SK-N-SH treated with all-trans-retinoic acid at 6 μM for 48 hours (cell line): ENCODE measurements at regions not wholly inside any gene's neighbourhood (a gene's known extent, or its start where the extent isn't known, plus 50 kb on each side); places are given as distances from the start of the nearest gene placed in this dataset.

Source experiments
- CSDC2 ChIP-seq: fragments of 250-450 bp; sonication (Bioruptor Pico); IDR thresholded peaks from 2 replicates; pipeline ENCODE4 v1.5.0; 2020; ENCODE audit warnings: mild to moderate bottlenecking, moderate library complexity
- PATZ1 ChIP-seq: fragments of 250-450 bp; sonication (Bioruptor Pico); IDR thresholded peaks from 2 replicates; pipeline ENCODE4 v1.8.0; 2020; ENCODE audit warnings: mild to moderate bottlenecking, moderate library complexity, borderline replicate concordance
- ZFP3 ChIP-seq: fragments of 250-450 bp; sonication (Bioruptor Pico); IDR thresholded peaks from 2 replicates; pipeline ENCODE4 v1.5.0; 2020; ENCODE audit warnings: mild to moderate bottlenecking, moderate library complexity

- TF ChIP-seq PATZ1 (CRISPR knock-in tag) (no peak), ZFP3 (CRISPR knock-in tag) (no peak), CSDC2 (CRISPR knock-in tag) (no peak)
Observed at GRCh38 chr11:112863305-112863704, 97.9 kb upstream of the NCAM1 start.
